Hematopoietic multipotent progenitor cell treated with erythropoietin and hydrocortisone succinate and interleukin-3 and kit ligand, for 8 days (in vitro differentiated cells): ENCODE measurements at regions not wholly inside any gene's neighbourhood (a gene's known extent, or its start where the extent isn't known, plus 50 kb on each side); places are given as distances from the start of the nearest gene placed in this dataset.
A peak's percentile ranks its signal among the peaks of the same experiment; 100 is the strongest.
"Not testable (repeated sequence)": the region's sequence is repeated elsewhere in the genome, so short reads cannot be mapped to it uniquely, and the experiment has no call there.

Experiments
- DNase-seq: peaks from one replicate; pipeline ENCODE4 v3.0.0-alpha.2; 2015

DNA sequence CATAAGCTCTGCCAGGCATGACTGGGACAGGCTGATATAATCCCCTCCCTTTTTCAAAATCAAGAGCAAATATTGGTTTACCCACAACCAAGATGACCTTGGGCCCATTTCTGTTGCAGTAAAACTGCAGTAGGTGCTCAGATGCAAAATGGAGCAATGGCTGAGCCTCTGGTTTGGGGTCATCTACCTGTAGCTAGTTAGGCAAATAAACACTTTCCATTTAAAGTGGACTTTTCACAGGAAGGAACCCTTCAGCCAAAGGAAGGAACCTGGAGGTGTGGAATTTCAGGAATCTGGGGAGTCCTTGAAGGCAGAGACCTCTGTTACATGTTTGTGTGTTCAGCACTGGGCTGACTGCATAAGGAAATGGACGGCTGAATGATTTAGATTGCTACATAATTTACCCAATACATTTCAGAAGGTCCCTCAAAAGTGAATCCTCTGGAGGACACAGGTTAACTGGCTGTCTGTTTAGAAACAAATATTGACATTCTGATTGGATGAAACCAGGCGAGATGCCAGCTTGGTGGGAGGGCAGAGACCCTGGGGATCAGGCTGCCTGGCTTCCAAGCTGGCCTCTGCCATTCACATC is 170.1 kb upstream of the ZNF618 start:
- no peak for DNase-seq

DNA sequence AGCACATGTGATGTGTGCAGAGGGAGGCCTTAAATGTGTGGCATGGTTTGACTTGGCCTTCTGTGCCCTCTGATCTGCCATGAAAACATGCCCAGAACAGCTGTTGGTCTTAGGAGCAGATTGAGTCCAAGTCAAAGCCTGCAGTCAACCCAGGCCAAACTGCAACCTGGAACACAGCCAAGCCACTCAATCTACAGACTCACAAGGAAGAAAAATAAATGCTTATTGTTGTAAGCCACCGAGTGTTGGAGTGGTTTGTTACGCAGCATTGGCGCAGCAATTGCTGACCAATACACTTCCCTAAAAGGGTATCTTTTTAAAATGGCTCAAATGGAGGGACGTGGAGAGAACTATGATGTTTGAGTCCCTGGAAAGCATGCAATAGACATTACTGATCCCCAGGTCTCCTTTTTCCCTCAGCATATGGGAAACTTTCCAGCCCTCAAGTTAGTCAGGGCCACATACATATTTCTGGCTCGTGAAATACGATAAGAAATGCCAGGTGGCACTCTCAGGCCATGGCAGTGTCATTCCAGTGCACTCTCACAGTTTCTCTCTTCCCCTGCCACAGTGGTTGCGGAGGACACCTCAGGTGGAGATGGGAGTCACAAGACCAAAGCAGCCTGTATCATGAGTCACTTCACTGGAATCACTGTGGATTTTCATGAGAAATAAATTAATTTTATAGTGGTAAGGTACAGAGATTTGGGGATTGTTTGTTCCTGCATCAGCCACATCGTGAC is 168.0 kb upstream of the ZNF618 start:
- DNase-seq = no peak

DNA sequence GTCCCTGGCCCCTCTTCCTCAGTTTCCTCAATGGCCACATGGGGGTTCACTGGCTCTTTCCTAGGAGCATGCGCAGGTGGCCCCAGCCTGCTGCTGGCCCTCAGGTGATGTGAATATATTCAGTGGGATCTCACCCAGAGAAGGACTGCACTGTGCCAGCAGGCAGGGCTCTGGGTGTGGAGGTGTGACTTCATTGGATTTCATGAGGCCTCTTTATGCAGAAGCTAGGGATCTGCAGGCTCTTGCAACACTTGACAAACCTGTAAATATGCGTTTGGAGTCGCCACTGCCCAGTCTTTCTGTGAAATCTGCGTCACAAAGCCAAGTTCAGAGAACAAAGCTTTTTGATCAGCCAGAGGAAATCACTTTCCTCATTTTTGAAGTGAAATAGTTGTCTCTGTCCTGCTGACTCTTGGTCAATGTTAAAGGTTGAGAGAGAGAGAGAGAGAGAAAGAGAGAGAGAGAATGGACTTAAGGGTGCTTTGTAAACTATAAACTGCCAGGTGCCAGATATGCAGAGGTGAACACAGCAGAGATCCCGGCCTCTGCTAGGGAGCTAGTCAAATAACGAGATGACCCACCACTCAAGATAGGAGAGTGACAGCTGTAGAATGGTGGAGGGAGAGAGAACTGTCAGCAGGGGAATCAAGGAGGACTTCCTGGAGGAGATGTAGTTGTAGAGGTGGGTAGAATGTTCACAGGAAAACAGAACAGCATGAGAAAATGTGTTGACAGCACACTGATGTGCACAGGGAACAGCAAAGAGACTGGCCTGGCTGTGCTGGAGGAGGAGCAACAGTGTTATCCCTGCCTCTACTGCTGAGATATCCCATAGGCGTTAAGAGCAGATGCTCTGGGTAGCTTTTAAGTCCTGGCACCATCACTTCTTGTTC is 167.0 kb upstream of the ZNF618 start:
- no peak for DNase-seq

- DNase-seq = no peak
These were observed 166.4 kb upstream of the ZNF618 start for GRCh38 chr9:113709721-113710120.

- no peak for DNase-seq
These were observed 164.9 kb upstream of the ZNF618 start for GRCh38 chr9:113711251-113711650.

- DNase-seq = no peak
These were observed 164.1 kb upstream of the ZNF618 start for GRCh38 chr9:113712053-113712452.

DNA sequence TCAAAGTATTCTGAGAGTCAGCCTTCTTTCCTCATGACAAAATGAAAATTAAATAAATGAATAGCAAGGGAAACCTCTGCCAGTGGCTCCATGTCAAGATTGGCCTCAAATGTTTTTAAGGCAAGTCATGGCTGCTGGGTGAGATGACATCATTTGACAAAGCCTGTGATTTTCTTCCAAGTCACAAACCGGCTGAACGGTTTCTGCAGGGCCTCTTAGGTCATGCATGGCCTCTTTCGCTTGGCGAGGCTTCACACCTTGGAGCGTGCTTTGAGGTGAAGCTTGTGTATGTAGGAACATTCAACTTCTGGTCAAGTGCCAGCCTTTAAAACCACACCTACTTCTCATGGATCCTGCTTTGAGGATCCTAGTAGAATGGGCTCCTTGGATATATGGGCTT is 161.0 kb upstream of the ZNF618 start:
- no peak for DNase-seq

DNA sequence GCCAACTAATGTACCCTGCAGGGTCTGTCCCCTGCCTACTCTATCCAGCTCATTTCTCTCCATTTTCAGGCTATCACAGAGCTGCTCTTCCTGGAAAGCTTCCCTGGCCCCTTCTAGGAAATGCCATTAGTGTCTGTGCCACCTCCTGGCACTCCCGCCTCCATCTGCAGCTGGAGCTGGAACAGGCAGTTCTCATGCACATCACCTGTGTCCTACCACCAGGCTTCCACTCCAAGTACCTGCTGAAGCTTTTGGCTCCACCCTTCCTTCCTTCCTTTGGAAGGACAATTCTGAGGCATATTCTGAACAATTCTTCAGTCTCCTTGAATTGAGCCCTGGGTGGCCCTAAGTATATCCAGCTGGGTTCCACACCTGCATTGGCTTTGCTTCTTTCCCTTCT is 156.2 kb upstream of the ZNF618 start:
- no peak for DNase-seq

DNA sequence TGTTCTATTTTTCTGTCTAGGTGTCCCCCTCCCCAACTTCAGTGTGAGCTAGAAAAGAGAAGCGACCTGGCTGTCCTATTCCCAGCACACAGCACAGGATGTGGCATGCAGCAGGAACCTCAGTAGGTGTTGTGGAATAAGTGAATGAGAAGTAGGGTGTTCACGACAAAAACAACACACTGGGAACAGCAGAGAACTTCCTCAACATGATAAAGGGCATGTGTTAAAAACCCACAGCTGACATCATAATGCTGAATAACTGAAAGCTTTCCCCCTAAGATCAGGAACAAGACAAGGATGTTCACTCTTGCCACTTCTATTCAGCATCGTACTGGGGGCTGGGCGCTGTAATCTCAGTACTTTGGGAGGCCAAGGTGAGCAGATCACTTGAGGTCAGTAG is 155.6 kb upstream of the ZNF618 start:
- no peak for DNase-seq

GRCh38 chr9:113721856-113722255 is 154.3 kb upstream of the ZNF618 start:
- DNase-seq = no peak

DNA sequence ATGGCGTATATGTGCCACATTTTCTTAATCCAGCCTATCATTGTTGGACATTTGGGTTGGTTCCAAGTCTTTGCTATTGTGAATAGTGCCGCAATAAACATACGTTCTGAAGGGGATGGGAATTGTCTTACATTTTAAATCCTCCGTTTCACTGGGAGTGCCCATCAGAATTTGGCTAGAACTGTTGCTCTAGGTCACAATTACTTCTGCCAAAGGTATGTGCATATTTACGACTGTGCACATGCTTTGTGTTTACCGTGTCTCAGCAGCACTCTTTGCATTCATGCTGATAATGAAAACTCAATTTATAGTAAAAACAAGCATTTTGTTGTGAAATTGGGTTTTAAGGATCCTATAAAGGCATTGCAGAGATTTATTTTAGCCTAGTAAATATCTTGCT is 151.9 kb upstream of the ZNF618 start:
- no peak for DNase-seq

DNA sequence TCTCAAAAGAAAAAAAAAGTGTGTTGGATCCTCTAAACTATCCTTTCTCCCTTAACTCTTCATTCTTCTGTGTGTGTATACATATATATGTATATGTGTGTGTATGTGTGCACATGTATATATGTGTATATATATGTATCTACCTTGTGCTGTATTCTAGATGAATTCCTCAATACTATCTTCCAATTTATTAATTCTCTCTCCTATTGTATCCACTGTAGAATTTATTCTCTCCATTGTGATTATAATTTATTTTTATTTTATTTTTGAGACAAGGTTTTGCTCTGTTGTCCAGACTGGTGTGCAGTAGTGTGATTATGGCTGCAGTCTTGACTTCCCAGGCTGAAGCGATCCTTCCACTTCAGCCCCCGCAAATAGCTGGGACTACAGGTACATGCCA is 147.1 kb upstream of the ZNF618 start:
- no peak for DNase-seq

GRCh38 chr9:113734826-113735225 is 141.3 kb upstream of the ZNF618 start:
- DNase-seq = no peak

DNA sequence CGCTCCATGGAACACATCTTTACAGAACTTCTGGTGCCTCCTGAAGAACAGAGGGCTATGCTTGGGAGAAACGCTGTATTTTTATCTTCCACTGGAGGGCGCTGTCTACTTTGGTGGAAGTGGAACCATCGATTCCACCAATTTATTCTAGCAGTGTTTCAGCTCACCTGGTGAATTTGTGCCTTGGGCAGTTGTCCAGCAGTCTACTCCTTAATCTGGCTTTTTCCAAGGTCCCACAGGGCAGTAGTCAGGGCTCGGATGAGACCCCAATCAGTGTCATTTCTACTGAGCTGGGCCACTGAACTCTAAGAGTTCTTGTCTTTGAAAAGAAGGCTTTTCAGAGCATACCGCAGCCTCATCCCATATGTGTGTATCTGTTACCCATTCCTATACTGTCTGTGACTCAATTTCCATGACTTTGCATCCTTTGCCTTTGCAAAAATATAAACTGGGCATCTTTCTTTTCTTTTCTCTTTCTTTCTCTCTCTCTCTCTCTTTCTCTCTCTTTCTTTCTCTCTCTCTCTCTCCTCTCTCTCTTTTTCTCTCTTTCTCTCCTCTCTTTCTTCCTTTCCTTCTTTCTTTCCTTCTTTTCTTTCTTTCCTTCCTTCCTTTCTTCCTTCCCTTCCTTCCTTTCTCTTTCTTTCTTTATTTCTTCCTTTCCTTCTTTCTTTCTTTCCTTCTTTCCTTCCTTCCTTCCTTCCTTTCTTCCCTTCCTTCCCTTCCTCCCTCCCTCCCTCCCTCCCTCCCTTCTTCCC is 138.4 kb upstream of the ZNF618 start:
- DNase-seq = peak; percentile 53

DNA sequence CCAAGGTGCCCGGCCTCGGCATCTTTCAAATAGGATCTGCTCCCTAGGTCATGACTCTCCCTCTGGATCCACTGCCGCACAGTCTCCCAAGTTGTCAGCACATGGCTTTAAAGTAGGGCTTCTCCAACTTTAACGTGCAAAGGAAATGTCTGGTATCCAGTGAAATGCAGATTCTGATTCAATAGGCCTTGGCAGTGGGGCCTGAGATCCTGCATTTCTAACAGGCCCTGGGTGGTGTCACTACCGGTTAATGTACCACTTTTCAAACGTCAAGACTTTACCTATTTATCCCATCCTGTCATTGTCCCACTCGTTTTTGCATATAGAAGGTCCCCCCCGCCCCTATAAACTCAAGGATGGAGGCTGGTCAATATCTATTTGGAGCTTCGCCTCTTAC is 137.6 kb upstream of the ZNF618 start:
- no peak for DNase-seq

- DNase-seq = no peak
These were observed 137.1 kb upstream of the ZNF618 start for GRCh38 chr9:113738893-113739604.

DNA sequence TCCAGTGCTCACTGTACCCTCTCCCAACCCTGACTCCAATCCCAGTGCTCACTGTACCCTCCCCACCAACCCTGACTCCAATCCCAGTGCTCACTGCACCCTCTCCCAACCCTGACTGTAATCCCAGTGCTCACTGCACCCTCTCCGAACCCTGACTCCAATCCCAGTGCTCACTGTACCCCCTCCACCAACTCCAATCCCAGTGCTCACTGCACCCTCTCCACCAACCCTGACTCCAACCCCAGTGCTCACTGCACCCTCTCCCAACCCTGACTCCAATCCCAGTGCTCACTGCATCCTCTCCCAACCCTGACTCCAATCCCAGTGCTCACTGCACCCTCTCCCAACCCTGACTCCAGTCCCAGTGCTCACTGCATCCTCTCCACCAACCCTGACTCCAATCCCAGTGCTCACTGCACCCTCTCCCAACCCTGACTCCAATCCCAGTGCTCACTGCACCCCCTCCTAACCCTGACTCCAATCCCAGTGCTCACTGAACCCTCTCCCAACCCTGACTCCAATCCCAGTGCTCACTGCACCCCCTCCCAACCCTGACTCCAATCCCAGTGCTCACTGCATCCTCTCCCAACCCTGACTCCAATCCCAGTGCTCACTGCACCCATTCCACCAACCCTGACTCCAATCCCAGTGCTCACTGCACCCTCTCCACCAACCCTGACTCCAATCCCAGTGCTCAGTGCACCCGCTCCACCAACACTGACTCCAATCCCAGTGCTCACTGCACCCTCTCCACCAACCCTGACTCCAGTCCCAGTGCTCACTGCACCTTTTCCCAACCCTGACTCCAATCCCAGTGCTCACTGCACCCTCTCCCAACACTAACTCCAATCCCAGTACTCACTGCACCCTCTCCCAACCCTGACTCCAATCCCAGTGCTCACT is 136.3 kb upstream of the ZNF618 start:
- not testable (repeated sequence) for DNase-seq

- DNase-seq = not testable (repeated sequence)
These were observed 135.3 kb upstream of the ZNF618 start for GRCh38 chr9:113740508-113741500.

DNA sequence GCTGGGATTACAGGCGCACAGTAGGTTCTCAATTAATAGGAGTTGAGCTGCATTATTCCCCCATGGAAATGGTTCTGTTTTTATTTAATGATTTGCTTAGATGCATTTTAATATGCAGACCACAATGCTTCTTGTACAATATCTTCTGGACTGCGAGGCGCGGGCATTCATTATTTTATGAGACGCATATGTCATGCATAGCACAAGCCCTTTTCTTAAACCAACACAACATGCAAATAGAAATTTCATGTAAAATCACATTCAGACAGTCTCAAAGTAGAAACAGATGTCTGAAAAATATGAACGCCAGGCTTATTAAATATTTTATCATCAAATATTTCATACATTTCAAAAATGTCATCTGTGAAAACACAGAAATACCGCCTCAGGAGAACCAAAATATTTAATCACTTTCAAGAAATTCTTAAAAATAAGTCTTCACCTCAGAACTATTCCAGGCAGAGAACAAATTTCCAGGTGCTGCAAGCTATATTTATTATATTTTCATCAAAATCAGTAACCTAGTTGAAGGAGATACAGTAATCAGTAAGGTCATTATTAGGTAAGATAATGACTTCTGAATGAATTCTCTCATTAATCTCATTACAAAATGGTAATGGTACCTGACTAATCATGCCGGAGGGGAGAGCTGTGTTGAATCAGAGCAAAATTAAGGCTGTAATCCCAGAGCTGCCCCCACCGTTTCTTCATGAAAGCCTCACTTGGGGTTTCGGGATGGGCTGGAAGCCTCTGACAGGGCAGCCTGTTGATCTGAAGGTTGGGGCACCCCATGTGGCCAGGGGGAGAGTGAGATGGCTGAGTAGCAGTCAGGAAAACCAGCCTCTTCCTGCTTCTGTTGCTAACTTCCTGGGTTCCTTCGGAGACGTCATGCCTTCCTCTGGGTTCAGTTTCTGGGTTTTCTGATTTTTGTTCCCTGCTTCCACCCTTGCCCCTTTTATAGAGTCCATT is 133.9 kb upstream of the ZNF618 start:
- DNase-seq = no peak
